ENCODE measurements at regions not wholly inside any gene's neighbourhood (a gene's known extent, or its start where the extent isn't known, plus 50 kb on each side); places are given as distances from the start of the nearest gene placed in this dataset.

DNA sequence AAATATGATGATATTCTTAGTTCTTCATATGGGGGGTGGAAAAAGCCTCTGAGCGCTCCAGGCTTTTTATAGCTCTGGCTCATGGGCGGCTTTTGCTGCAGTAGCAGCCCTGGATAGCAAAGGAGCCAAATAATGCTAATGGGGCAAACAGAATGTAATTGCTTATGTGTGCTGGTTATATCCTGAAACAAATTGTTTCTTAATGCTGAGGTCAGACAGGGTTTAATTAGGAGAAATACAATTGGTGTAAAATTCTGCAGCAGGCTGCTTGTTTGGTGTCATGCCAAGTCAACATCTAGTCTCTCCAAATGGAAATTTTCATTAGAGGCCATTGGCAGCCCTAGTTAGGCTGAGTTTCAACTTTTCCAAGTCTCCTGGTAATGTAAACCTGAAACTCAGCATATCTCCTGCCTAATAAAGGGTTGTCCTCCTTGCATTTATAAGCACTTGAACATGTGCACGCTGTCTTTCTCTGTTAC is 530.1 kb upstream of the NOX3 start:
- H3K27ac ChIP-seq (ENCODE audit: low read length), result no peak overlapping the region
- no peaks in the 10 kb centered on the region for H3K4me1 ChIP-seq (ENCODE audit: low read length)
- H3K36me3 ChIP-seq (replicated peaks; ENCODE audit: low read depth, low read length), result no peaks in the 10 kb centered on the region
- no peak for TF ChIP-seq EZH2phosphoT487 (IDR thresholded peaks at IDR 0.05; ENCODE audit: low read depth)
- TF ChIP-seq, protein P1, sequence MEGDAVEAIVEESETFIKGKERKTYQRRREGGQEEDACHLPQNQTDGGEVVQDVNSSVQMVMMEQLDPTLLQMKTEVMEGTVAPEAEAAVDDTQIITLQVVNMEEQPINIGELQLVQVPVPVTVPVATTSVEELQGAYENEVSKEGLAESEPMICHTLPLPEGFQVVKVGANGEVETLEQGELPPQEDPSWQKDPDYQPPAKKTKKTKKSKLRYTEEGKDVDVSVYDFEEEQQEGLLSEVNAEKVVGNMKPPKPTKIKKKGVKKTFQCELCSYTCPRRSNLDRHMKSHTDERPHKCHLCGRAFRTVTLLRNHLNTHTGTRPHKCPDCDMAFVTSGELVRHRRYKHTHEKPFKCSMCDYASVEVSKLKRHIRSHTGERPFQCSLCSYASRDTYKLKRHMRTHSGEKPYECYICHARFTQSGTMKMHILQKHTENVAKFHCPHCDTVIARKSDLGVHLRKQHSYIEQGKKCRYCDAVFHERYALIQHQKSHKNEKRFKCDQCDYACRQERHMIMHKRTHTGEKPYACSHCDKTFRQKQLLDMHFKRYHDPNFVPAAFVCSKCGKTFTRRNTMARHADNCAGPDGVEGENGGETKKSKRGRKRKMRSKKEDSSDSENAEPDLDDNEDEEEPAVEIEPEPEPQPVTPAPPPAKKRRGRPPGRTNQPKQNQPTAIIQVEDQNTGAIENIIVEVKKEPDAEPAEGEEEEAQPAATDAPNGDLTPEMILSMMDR (IDR thresholded peaks at IDR 0.05; ENCODE audit: low read depth, low read length), result no peak
- H3K9ac ChIP-seq (ENCODE audit: low read length), result no peak overlapping the region
- H3K4me3 ChIP-seq (ENCODE audit: low read length), result no peak overlapping the region
- H3K9me3 ChIP-seq (ENCODE audit: insufficient read depth, low read length), result no peaks in the 10 kb centered on the region
- no peaks in the 10 kb centered on the region for H4K20me1 ChIP-seq (ENCODE audit: insufficient read depth, low read length)
- H3K27me3 ChIP-seq (ENCODE audit: low read depth, low read length), result no peaks in the 10 kb centered on the region
- no peaks in the 10 kb centered on the region for H3K79me2 ChIP-seq (ENCODE audit: low read length)
- no peak overlapping the region for H2AFZ ChIP-seq (ENCODE audit: low read depth, low read length)
- no peak overlapping the region for H3K4me2 ChIP-seq (ENCODE audit: low read length)

DNA sequence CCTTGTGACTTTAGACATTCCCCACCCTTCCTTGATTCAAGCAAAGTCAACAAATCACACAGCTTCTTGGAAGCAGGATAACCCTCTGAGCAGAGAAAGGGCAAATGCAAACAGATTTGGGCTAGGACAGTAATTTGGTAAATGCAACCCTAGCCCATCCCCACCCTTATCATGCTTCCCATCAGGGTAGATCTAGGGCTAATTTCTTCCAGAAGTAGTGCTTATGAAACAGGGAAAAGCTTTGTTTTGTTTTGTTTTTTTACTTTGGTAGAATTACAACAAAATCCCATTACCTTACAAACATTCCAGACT is 525.1 kb upstream of the NOX3 start:
- Histone ChIP-seq H3K9me3 (ENCODE audit: insufficient read depth, low read length) (no peaks in the 10 kb centered on the region), H3K4me1 (ENCODE audit: low read length) (no peaks in the 10 kb centered on the region), H3K79me2 (ENCODE audit: low read length) (no peaks in the 10 kb centered on the region), H3K27ac (ENCODE audit: low read length) (no peak overlapping the region), H3K4me2 (ENCODE audit: low read length) (no peak overlapping the region), H3K27me3 (ENCODE audit: low read depth, low read length) (no peaks in the 10 kb centered on the region), H4K20me1 (ENCODE audit: insufficient read depth, low read length) (no peaks in the 10 kb centered on the region), H3K4me3 (ENCODE audit: low read length) (no peak overlapping the region), H3K9ac (ENCODE audit: low read length) (no peak overlapping the region), H2AFZ (ENCODE audit: low read depth, low read length) (no peak overlapping the region), H3K36me3 (replicated peaks; ENCODE audit: low read depth, low read length) (no peaks in the 10 kb centered on the region)
- TF ChIP-seq, protein P1 (IDR thresholded peaks at IDR 0.05; ENCODE audit: low read depth, low read length), result no peak
- no peak for TF ChIP-seq EZH2phosphoT487 (IDR thresholded peaks at IDR 0.05; ENCODE audit: low read depth)

DNA sequence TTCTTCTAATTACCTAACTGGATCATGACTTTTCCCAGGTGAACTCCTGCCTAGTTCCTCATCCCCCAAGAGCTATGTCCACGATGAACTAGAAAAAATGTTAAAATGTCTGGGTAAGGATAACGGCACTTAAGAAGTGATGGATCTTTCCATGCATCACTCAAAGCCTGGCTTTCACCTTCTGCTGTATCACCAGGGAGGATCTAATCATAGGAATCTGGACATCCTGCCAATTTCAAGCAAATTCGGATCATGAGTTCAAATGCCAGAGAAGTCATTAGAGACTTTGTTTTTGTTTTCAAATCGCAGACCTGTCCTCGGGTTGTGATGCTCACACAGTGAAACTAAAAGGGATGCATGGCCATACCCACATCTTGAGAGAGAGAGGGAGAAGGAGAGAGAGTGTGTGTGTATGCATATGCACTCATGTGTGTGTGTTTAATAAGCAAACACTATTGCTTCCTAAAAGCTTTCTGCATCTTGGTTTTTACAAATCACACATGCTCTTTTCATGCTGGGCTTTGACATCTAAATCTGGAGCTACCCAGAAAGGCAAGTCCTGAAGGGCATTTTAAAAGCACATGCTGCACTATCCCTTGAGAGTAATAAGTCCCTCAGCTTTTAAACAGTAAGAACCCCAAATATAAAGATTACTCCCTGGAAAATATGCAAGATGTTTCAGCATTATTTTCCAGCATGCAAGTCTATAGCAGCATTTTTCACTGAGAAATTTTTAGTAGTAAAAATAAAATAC is 524.6 kb upstream of the NOX3 start:
- H3K27me3 ChIP-seq (ENCODE audit: low read depth, low read length), result no peaks in the 10 kb centered on the region
- no peaks in the 10 kb centered on the region for H3K79me2 ChIP-seq (ENCODE audit: low read length)
- TF ChIP-seq, protein P1 (IDR thresholded peaks at IDR 0.05; ENCODE audit: low read depth, low read length), result no peak
- TF ChIP-seq EZH2phosphoT487 (IDR thresholded peaks at IDR 0.05; ENCODE audit: low read depth), result no peak
- H3K27ac ChIP-seq (ENCODE audit: low read length), result no peak overlapping the region
- no peaks in the 10 kb centered on the region for H4K20me1 ChIP-seq (ENCODE audit: insufficient read depth, low read length)
- H3K4me3 ChIP-seq (ENCODE audit: low read length), result no peak overlapping the region
- no peaks in the 10 kb centered on the region for H3K4me1 ChIP-seq (ENCODE audit: low read length)
- H3K9ac ChIP-seq (ENCODE audit: low read length), result no peak overlapping the region
- H3K36me3 ChIP-seq (replicated peaks; ENCODE audit: low read depth, low read length), result no peaks in the 10 kb centered on the region
- H3K9me3 ChIP-seq (ENCODE audit: insufficient read depth, low read length), result no peaks in the 10 kb centered on the region
- H3K4me2 ChIP-seq (ENCODE audit: low read length), result no peak overlapping the region
- no peak overlapping the region for H2AFZ ChIP-seq (ENCODE audit: low read depth, low read length)

DNA sequence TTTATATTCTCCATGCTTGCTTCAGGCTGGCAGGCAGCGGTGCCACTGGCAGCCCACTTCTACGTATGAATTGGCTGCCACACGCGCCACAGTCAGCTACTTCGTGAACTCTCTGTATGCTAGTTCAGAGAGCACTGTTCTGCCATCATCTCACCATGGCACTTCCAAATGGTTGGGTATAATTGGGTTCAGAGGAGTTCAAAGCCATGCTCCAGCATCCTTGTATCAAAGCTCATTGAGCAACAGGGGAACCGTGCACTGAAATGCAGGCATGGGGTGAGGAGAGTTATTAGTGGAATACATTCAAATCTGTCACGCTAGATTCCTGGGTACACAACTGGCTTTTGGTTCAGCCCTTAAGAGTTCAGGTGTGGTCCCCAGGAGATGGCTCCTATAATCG is 519.9 kb upstream of the NOX3 start:
- H2AFZ ChIP-seq (ENCODE audit: low read depth, low read length), result no peak overlapping the region
- TF ChIP-seq EZH2phosphoT487 (IDR thresholded peaks at IDR 0.05; ENCODE audit: low read depth), result no peak
- TF ChIP-seq, protein P1 (IDR thresholded peaks at IDR 0.05; ENCODE audit: low read depth, low read length), result no peak
- no peaks in the 10 kb centered on the region for H3K4me1 ChIP-seq (ENCODE audit: low read length)
- no peak overlapping the region for H3K4me2 ChIP-seq (ENCODE audit: low read length)
- no peak overlapping the region for H3K9ac ChIP-seq (ENCODE audit: low read length)
- H4K20me1 ChIP-seq (ENCODE audit: insufficient read depth, low read length), result no peaks in the 10 kb centered on the region
- H3K4me3 ChIP-seq (ENCODE audit: low read length), result no peak overlapping the region
- no peaks in the 10 kb centered on the region for H3K9me3 ChIP-seq (ENCODE audit: insufficient read depth, low read length)
- H3K79me2 ChIP-seq (ENCODE audit: low read length), result no peaks in the 10 kb centered on the region
- H3K27me3 ChIP-seq (ENCODE audit: low read depth, low read length), result no peaks in the 10 kb centered on the region
- H3K27ac ChIP-seq (ENCODE audit: low read length), result no peak overlapping the region
- H3K36me3 ChIP-seq (replicated peaks; ENCODE audit: low read depth, low read length), result no peaks in the 10 kb centered on the region
